Naive B cell (primary cell): ENCODE measurements at regions not wholly inside any gene's neighbourhood (a gene's known extent, or its start where the extent isn't known, plus 50 kb on each side); places are given as distances from the start of the nearest gene placed in this dataset.

Source experiments
- ATAC-seq, 2 donors: fragments of 150-1000 bp; cut with Tn5 transposase; 2 replicates each; pipeline ENCODE4 v1.10.0; 2021; ENCODE audit warnings: low read depth in 2 of 2, mild to moderate bottlenecking in 2 of 2, moderate library complexity in 2 of 2
- DNase-seq: peaks from one replicate; pipeline ENCODE4 v3.0.0; 2022
- H3K27ac Mint-ChIP-seq, 6 donors: one replicate each; pipeline ENCODE4 v1.8.0; 2020 to 2022; ENCODE audit warnings: mild to moderate bottlenecking in 6 of 6, mixed read lengths in 6 of 6, moderate library complexity in 5 of 6, inconsistent platforms in 2 of 6
- H3K27me3 Mint-ChIP-seq, 3 donors: one replicate each; pipeline ENCODE4 v1.8.0; 2021 to 2022; ENCODE audit warnings: mixed read lengths in 3 of 3, mild to moderate bottlenecking in 1 of 3
- H3K36me3 Mint-ChIP-seq, 2 donors: one replicate each; pipeline ENCODE4 v1.8.0; 2020 to 2022; ENCODE audit warnings: mixed read lengths in 2 of 2, inconsistent platforms in 1 of 2, mild to moderate bottlenecking in 1 of 2
- H3K4me1 Mint-ChIP-seq, 3 donors: one replicate each; pipeline ENCODE4 v1.8.0; 2020 to 2022; ENCODE audit warnings: mixed read lengths in 3 of 3, inconsistent platforms in 1 of 3, mild to moderate bottlenecking in 1 of 3, moderate library complexity in 1 of 3
- H3K4me3 Mint-ChIP-seq, 8 donors: one replicate each; pipeline ENCODE4 v1.8.0; 2020 to 2022; ENCODE audit warnings: mild to moderate bottlenecking in 8 of 8, mixed read lengths in 8 of 8, moderate library complexity in 8 of 8, inconsistent platforms in 2 of 8
- H3K9me3 Mint-ChIP-seq, 7 donors: one replicate each; pipeline ENCODE4 v1.8.0; 2020 to 2022; ENCODE audit warnings: mixed read lengths in 7 of 7, mild to moderate bottlenecking in 5 of 7, inconsistent platforms in 2 of 7, moderate library complexity in 1 of 7

- H3K9me3 Mint-ChIP-seq, result no peaks in the 10 kb centered on the region
- peak overlapping the region in 5 of 6 donors; percentile 13 to 94 (median 24) for H3K27ac Mint-ChIP-seq
- H3K4me3 Mint-ChIP-seq, result peak overlapping the region in 5 of 8 donors; percentile 0 to 51 (median 34)
- DNase-seq (peak; percentile 36), ATAC-seq (peak; percentile 88 to 90)
- no peaks in the 10 kb centered on the region for H3K36me3 Mint-ChIP-seq
- H3K4me1 Mint-ChIP-seq, result peaks cover 15 to 19% (median 18%) of the 10 kb centered on the region in 3 donors
- H3K27me3 Mint-ChIP-seq, result no peaks in the 10 kb centered on the region
Observed at GRCh38 chr1:21365036-21365435, 74.8 kb upstream of the ECE1 start.

- no peak overlapping the region for H3K27ac Mint-ChIP-seq
- no peak for DNase-seq
- no peaks in the 10 kb centered on the region for H3K27me3 Mint-ChIP-seq
- no peak for ATAC-seq
- no peak overlapping the region for H3K4me3 Mint-ChIP-seq
- H3K9me3 Mint-ChIP-seq, result no peaks in the 10 kb centered on the region
- peaks cover 9 to 13% (median 10%) of the 10 kb centered on the region in 3 donors for H3K4me1 Mint-ChIP-seq
- H3K36me3 Mint-ChIP-seq, result no peaks in the 10 kb centered on the region
Observed at GRCh38 chr1:21362096-21362495, 71.8 kb upstream of the ECE1 start.

GRCh38 chr1:21361506-21361905 is 71.2 kb upstream of the ECE1 start:
- ATAC-seq (no peak), DNase-seq (no peak)
- Mint-ChIP-seq H3K36me3 (no peaks in the 10 kb centered on the region), H3K9me3 (no peaks in the 10 kb centered on the region), H3K4me1 (peaks cover 9 to 13% (median 10%) of the 10 kb centered on the region in 3 donors), H3K27ac (no peak overlapping the region), H3K4me3 (no peak overlapping the region), H3K27me3 (no peaks in the 10 kb centered on the region)

- no peak for DNase-seq
- ATAC-seq, result no peak
- H3K4me1 Mint-ChIP-seq, result no peaks in the 10 kb centered on the region
- no peaks in the 10 kb centered on the region for H3K9me3 Mint-ChIP-seq
- H3K36me3 Mint-ChIP-seq, result no peaks in the 10 kb centered on the region
- no peak overlapping the region for H3K27ac Mint-ChIP-seq
- H3K27me3 Mint-ChIP-seq, result no peaks in the 10 kb centered on the region
- H3K4me3 Mint-ChIP-seq, result no peak overlapping the region
Observed at GRCh38 chr1:21357161-21357560, 66.9 kb upstream of the ECE1 start.

GRCh38 chr1:21355956-21356355 is 65.7 kb upstream of the ECE1 start:
- no peaks in the 10 kb centered on the region for H3K9me3 Mint-ChIP-seq
- ATAC-seq (no peak), DNase-seq (no peak)
- no peaks in the 10 kb centered on the region for H3K36me3 Mint-ChIP-seq
- no peak overlapping the region for H3K4me3 Mint-ChIP-seq
- H3K27ac Mint-ChIP-seq, result no peak overlapping the region
- no peaks in the 10 kb centered on the region for H3K4me1 Mint-ChIP-seq
- no peaks in the 10 kb centered on the region for H3K27me3 Mint-ChIP-seq

- no peak overlapping the region for H3K4me3 Mint-ChIP-seq
- H3K27me3 Mint-ChIP-seq, result no peaks in the 10 kb centered on the region
- no peaks in the 10 kb centered on the region for H3K9me3 Mint-ChIP-seq
- no peaks in the 10 kb centered on the region for H3K4me1 Mint-ChIP-seq
- no peak overlapping the region for H3K27ac Mint-ChIP-seq
- DNase-seq (no peak), ATAC-seq (no peak)
- H3K36me3 Mint-ChIP-seq, result no peaks in the 10 kb centered on the region
Observed at GRCh38 chr1:21352586-21352985, 62.3 kb upstream of the ECE1 start.

GRCh38 chr1:21351901-21352300 is 61.6 kb upstream of the ECE1 start:
- H3K4me3 Mint-ChIP-seq, result no peak overlapping the region
- no peaks in the 10 kb centered on the region for H3K27me3 Mint-ChIP-seq
- no peak overlapping the region for H3K27ac Mint-ChIP-seq
- ATAC-seq (no peak), DNase-seq (no peak)
- no peaks in the 10 kb centered on the region for H3K36me3 Mint-ChIP-seq
- no peaks in the 10 kb centered on the region for H3K4me1 Mint-ChIP-seq
- H3K9me3 Mint-ChIP-seq, result no peaks in the 10 kb centered on the region

GRCh38 chr1:21350202-21350885 is 60.1 kb upstream of the ECE1 start:
- H3K9me3 Mint-ChIP-seq, result no peaks in the 10 kb centered on the region
- DNase-seq (no peak), ATAC-seq (no peak)
- no peak overlapping the region for H3K27ac Mint-ChIP-seq
- peak overlapping the region in 1 of 8 donors; percentile 12 for H3K4me3 Mint-ChIP-seq
- no peaks in the 10 kb centered on the region for H3K27me3 Mint-ChIP-seq
- no peaks in the 10 kb centered on the region for H3K36me3 Mint-ChIP-seq
- H3K4me1 Mint-ChIP-seq, result no peaks in the 10 kb centered on the region

- no peaks in the 10 kb centered on the region for H3K9me3 Mint-ChIP-seq
- H3K4me3 Mint-ChIP-seq, result peak overlapping the region in 1 of 8 donors; percentile 12
- no peak overlapping the region for H3K27ac Mint-ChIP-seq
- H3K36me3 Mint-ChIP-seq, result no peaks in the 10 kb centered on the region
- no peaks in the 10 kb centered on the region for H3K27me3 Mint-ChIP-seq
- ATAC-seq (no peak), DNase-seq (no peak)
- H3K4me1 Mint-ChIP-seq, result peaks cover 0 to 1% (median under 1%) of the 10 kb centered on the region in 3 donors
Observed at GRCh38 chr1:21349693-21350092, 59.4 kb upstream of the ECE1 start.

- H3K27ac Mint-ChIP-seq, result no peak overlapping the region
- no peak for DNase-seq
Observed at GRCh38 chr1:21347072-21347581, 56.9 kb upstream of the ECE1 start.

GRCh38 chr1:21346365-21347071 is 56.3 kb upstream of the ECE1 start:
- peaks cover 28 to 33% (median 32%) of the 10 kb centered on the region in 3 donors for H3K4me1 Mint-ChIP-seq
- no peak for ATAC-seq
- H3K4me3 Mint-ChIP-seq, result no peak overlapping the region
- H3K36me3 Mint-ChIP-seq, result no peaks in the 10 kb centered on the region
- H3K27ac Mint-ChIP-seq, result no peak overlapping the region
- no peaks in the 10 kb centered on the region for H3K9me3 Mint-ChIP-seq
- H3K27me3 Mint-ChIP-seq, result no peaks in the 10 kb centered on the region
- no peak for DNase-seq

More at GRCh38 chr1:21347072-21347581, 56.9 kb upstream of the ECE1 start:
- Mint-ChIP-seq H3K4me1 (peaks cover 22 to 27% (median 26%) of the 10 kb centered on the region in 3 donors), H3K27me3 (no peaks in the 10 kb centered on the region), H3K9me3 (no peaks in the 10 kb centered on the region), H3K4me3 (no peak overlapping the region), H3K36me3 (no peaks in the 10 kb centered on the region)
- ATAC-seq, result no peak

- Mint-ChIP-seq H3K36me3 (no peaks in the 10 kb centered on the region), H3K4me3 (peak overlapping the region in 6 of 8 donors; percentile 84 to 95 (median 89)), H3K9me3 (no peaks in the 10 kb centered on the region), H3K27me3 (no peaks in the 10 kb centered on the region), H3K4me1 (peaks cover 36 to 41% (median 38%) of the 10 kb centered on the region in 3 donors), H3K27ac (peak overlapping the region in 4 of 6 donors; percentile 72 to 93 (median 90))
- ATAC-seq (peak; percentile 30 to 31), DNase-seq (no peak)
Observed at GRCh38 chr1:21344750-21345443, 54.6 kb upstream of the ECE1 start.

GRCh38 chr1:21344098-21344749 is 54.0 kb upstream of the ECE1 start:
- ATAC-seq, result no peak
- no peaks in the 10 kb centered on the region for H3K27me3 Mint-ChIP-seq
- no peaks in the 10 kb centered on the region for H3K9me3 Mint-ChIP-seq
- no peak for DNase-seq
- peak overlapping the region in 6 of 8 donors; percentile 84 to 95 (median 89) for H3K4me3 Mint-ChIP-seq
- H3K36me3 Mint-ChIP-seq, result no peaks in the 10 kb centered on the region
- H3K27ac Mint-ChIP-seq, result peak overlapping the region in 5 of 6 donors; percentile 60 to 93 (median 89)
- H3K4me1 Mint-ChIP-seq, result peaks cover 38 to 45% (median 42%) of the 10 kb centered on the region in 3 donors
